HCT116 (cell line): ENCODE measurements at regions not wholly inside any gene's neighbourhood (a gene's known extent, or its start where the extent isn't known, plus 50 kb on each side); places are given as distances from the start of the nearest gene placed in this dataset.

Experiments
- ATAC-seq: fragments of 200-7000 bp; cut with Tn5 transposase; 2 replicates; pipeline ENCODE4 v1.9.1; 2020; ENCODE audit warnings: mild to moderate bottlenecking, moderate library complexity
- BruUV-seq: library from RNA; stranded (reverse); fragments of 400-500 nt; replicated peaks from 2 replicates; lab custom pipeline; 2021; lab: Mats Ljungman, UMichigan
- CTCF ChIA-PET: fragments of 300-600 bp; sonication (Branson Sonifier 250); formaldehyde crosslinking; loops from one replicate; lab custom pipeline; 2021; ENCODE audit warnings: antibody characterized with exemption; lab: Charles Lee
- POLR2A ChIA-PET: fragments of 300-600, 350-600 bp; sonication (Branson Sonifier 250); formaldehyde crosslinking; loops from one replicate; lab custom pipeline; 2021; ENCODE audit warnings: antibody characterized with exemption; lab: Charles Lee
- RAD21 ChIA-PET, 2 experiments: fragments of 300-600 bp; sonication (Branson Sonifier 250); formaldehyde crosslinking; loops; one replicate each; lab custom pipeline; 2023; ENCODE audit warnings: low total read pairs in 2 of 2; ENCODE audit not compliant: uncharacterized antibody in 2 of 2, unreplicated experiment in 2 of 2, low non-redundant PET in 1 of 2; lab: Charles Lee
- DNase-seq: peaks from one replicate; pipeline ENCODE4 v3.0.0-alpha.2; 2010; ENCODE audit warnings: low read depth, low spot score
- H2AFZ ChIP-seq: fragments of 200-600 bp; shearing (Covaris generic), sonication (generic); 2 replicates; pipeline ENCODE4 v1.6.1; 2017; ENCODE audit warnings: low read depth, mixed run types, mixed read lengths, antibody characterized with exemption, low read length; ENCODE audit not compliant: poor library complexity, severe bottlenecking
- H3K27ac ChIP-seq: 2 replicates; pipeline ENCODE4 v1.5.1; 2012; ENCODE audit warnings: low read depth, low read length
- H3K27me3 ChIP-seq: fragments of 200-600 bp; sonication (generic); 2 replicates; pipeline ENCODE4 v1.6.1; 2016; ENCODE audit warnings: mixed run types, low read length, mixed read lengths; ENCODE audit not compliant: insufficient read depth
- H3K36me3 ChIP-seq, 2 experiments: fragments of 200-500 bp in 1 of 2; fragments of 200-600 bp in 1 of 2; sonication (Bioruptor generic) in 1 of 2; sonication (generic) in 1 of 2; 2 replicates each; pipeline versions ENCODE4 v1.5.1 to v1.6.1; 2014 to 2016; ENCODE audit warnings: low read length in 2 of 2, inconsistent platforms in 1 of 2, mixed read lengths in 1 of 2, mixed run types in 1 of 2; ENCODE audit not compliant: insufficient read depth in 2 of 2, control insufficient read depth in 1 of 2
- H3K4me1 ChIP-seq, 2 experiments: fragments of 200-600 bp in 1 of 2; sonication (generic) in 1 of 2; 2 replicates each; pipeline versions ENCODE4 v1.5.1 to v1.6.1; 2012 to 2017; ENCODE audit warnings: low read length in 2 of 2, inconsistent platforms in 1 of 2, mild to moderate bottlenecking in 1 of 2, mixed read lengths in 1 of 2, mixed run types in 1 of 2, moderate library complexity in 1 of 2; ENCODE audit not compliant: insufficient read depth in 2 of 2, control insufficient read depth in 1 of 2
- H3K4me2 ChIP-seq: fragments of 200-600 bp; sonication (generic); 2 replicates; pipeline ENCODE4 v1.6.1; 2017; ENCODE audit warnings: mixed run types, low read length, mixed read lengths
- H3K4me3 ChIP-seq, 2 experiments: fragments of 200-600 bp in 1 of 2; sonication (generic) in 1 of 2; replicated peaks in 1 of 2; 2 replicates each; pipeline ENCODE4 v1.5.1; 2011 to 2016; ENCODE audit warnings: low read length in 2 of 2, control low read depth in 1 of 2, low read depth in 1 of 2, mild to moderate bottlenecking in 1 of 2, mixed read lengths in 1 of 2, mixed run types in 1 of 2
- H3K79me2 ChIP-seq: fragments of 200-600 bp; sonication (generic); 2 replicates; pipeline ENCODE4 v1.6.1; 2017; ENCODE audit warnings: mild to moderate bottlenecking, mixed run types, low read length, moderate library complexity, mixed read lengths; ENCODE audit not compliant: insufficient read depth
- H3K9ac ChIP-seq: fragments of 200-600 bp; sonication (generic); 2 replicates; pipeline ENCODE4 v1.6.1; 2016; ENCODE audit warnings: low read length, mixed read lengths
- H3K9me2 ChIP-seq: fragments of 200-600 bp; sonication (generic), shearing (Covaris generic); 2 replicates; pipeline ENCODE4 v1.6.1; 2017; ENCODE audit warnings: mixed run types, mild to moderate bottlenecking, moderate library complexity; ENCODE audit not compliant: insufficient read depth
- H3K9me3 ChIP-seq, 2 experiments: fragments of 200-500 bp in 1 of 2; fragments of 200-600 bp in 1 of 2; sonication (Bioruptor generic) in 1 of 2; sonication (generic) in 1 of 2; 2 replicates each; pipeline ENCODE4 v1.6.1; 2014 to 2017; ENCODE audit warnings: low read length in 2 of 2, mixed read lengths in 2 of 2, inconsistent platforms in 1 of 2, low read depth in 1 of 2, mild to moderate bottlenecking in 1 of 2, mixed run types in 1 of 2, moderate library complexity in 1 of 2; ENCODE audit not compliant: control insufficient read depth in 1 of 2, insufficient read depth in 1 of 2
- H4K20me1 ChIP-seq: fragments of 200-600 bp; sonication (generic), shearing (Covaris generic); 2 replicates; pipeline ENCODE4 v1.6.1; 2017; ENCODE audit warnings: mixed run types, mild to moderate bottlenecking, moderate library complexity; ENCODE audit not compliant: insufficient read depth
- ATF3 ChIP-seq: IDR thresholded peaks from 2 replicates; pipeline ENCODE4 v1.6.1; 2012
- CBX3 ChIP-seq: IDR thresholded peaks from 2 replicates; pipeline ENCODE4 v1.6.1; 2012; ENCODE audit warnings: low read depth
- ELF1 ChIP-seq: IDR thresholded peaks from 2 replicates; pipeline ENCODE4 v1.6.1; 2012; ENCODE audit warnings: low read depth, borderline replicate concordance
- EZH2 ChIP-seq: fragments of 200-600 bp; sonication (generic); IDR thresholded peaks from 2 replicates; pipeline ENCODE4 v1.6.1; 2017; ENCODE audit warnings: antibody characterized with exemption, mixed run types
- FOSL1 ChIP-seq: IDR thresholded peaks from 2 replicates; pipeline ENCODE4 v1.6.1; 2012; ENCODE audit warnings: low read depth
- JUND ChIP-seq: IDR thresholded peaks from 2 replicates; pipeline ENCODE4 v1.6.1; 2012
- POLR2A ChIP-seq: IDR thresholded peaks from 2 replicates; pipeline ENCODE4 v1.7.0; 2011; ENCODE audit warnings: borderline replicate concordance; ENCODE audit not compliant: insufficient read depth, insufficient read length; ENCODE audit errors: extremely low read depth
- RAD21 ChIP-seq: IDR thresholded peaks from 2 replicates; pipeline ENCODE4 v1.6.1; 2012; ENCODE audit warnings: low read depth, mild to moderate bottlenecking
- SP1 ChIP-seq: IDR thresholded peaks from 2 replicates; pipeline ENCODE4 v1.6.1; 2012; ENCODE audit warnings: low read depth
- SRF ChIP-seq: IDR thresholded peaks from 2 replicates; pipeline ENCODE4 v1.6.1; 2012; ENCODE audit warnings: low read depth
- TCF7L2 ChIP-seq: IDR thresholded peaks from 2 replicates; pipeline ENCODE4 v1.7.0; 2011; ENCODE audit warnings: borderline replicate concordance, inconsistent platforms; ENCODE audit not compliant: insufficient read depth, insufficient read length; ENCODE audit errors: extremely low read depth
- YY1 ChIP-seq: IDR thresholded peaks from 2 replicates; pipeline ENCODE4 v1.6.1; 2011; ENCODE audit warnings: low read length, low read depth, moderate library complexity, mild to moderate bottlenecking; ENCODE audit not compliant: insufficient replicate concordance; ENCODE audit errors: extremely low read depth
- ZFX ChIP-seq: fragments of 450-650 bp; IDR thresholded peaks from 2 replicates; pipeline ENCODE4 v1.6.1; 2017
- ZNF274 ChIP-seq: fragments of 200-500 bp; sonication (Bioruptor generic); IDR thresholded peaks from 2 replicates; pipeline ENCODE4 v1.6.1; 2014; ENCODE audit warnings: mild to moderate bottlenecking, low read depth, low read length, inconsistent platforms
- intact Hi-C: fragments of 100-400 bp; cut with micrococcal nuclease; formaldehyde crosslinking; loops from 2 replicates; pipeline ENCODE4 v1.10.0; 2022
- TF ChIP-seq, protein P1 (sequence below): IDR thresholded peaks from 2 replicates; pipeline ENCODE4 v1.6.1; 2011; ENCODE audit warnings: mild to moderate bottlenecking, low read length, moderate library complexity; ENCODE audit not compliant: insufficient replicate concordance; ENCODE audit errors: extremely low read depth
- TF ChIP-seq, protein P2 (sequence below): IDR thresholded peaks from 2 replicates; pipeline ENCODE4 v1.6.1; 2012; ENCODE audit warnings: low read depth

DNA sequence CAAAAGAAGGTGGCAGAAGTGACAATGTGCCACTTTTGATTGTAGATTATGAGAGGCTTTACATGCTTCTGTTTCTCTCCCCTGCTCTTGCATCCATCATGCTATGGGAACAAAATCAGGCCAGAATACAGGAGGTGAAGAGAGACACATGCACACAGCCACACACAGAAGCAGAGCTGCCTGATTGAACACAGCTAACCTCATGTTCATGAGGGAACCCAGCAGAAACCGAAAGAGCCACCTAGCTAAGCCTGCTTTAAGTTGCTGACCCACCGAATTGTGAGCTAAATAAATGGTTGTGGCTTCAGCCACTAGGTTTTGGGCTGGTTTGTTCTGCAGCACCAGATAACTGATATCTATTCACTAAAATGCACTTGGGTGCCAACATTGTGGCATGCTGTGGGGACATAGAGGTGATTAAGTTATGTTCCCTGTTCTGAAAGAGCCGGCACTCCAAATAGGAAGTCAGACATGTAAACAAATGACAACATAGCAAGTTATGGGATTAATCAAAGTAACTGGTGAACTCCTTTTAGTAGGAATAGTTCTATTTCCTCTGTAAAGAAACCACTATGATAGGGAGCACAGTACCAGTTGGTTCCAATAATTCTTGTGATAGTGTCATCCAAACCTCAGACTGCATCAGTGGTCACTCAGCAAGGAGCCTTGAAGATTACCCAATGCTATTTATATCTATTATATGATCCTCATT, 93.6 kb upstream of the TNC start:
- intact Hi-C loops, result no loop called here
- Histone ChIP-seq H3K4me1 (no peaks in the 10 kb centered on the region), H4K20me1 (no peaks in the 10 kb centered on the region; the same call in 1 of the 2 replicates), H3K9me2 (no peaks in the 10 kb centered on the region), H3K36me3 (no peaks in the 10 kb centered on the region), H3K4me2 (no peak overlapping the region), H3K9me3 (no peaks in the 10 kb centered on the region), H3K4me3 (no peak overlapping the region), H3K9ac (no peak overlapping the region), H3K79me2 (no peaks in the 10 kb centered on the region), H2AFZ (no peak overlapping the region), H3K27me3 (peaks cover 17% of the 10 kb centered on the region; the same call in 1 of the 2 replicates), H3K27ac (no peak overlapping the region)
- POLR2A ChIA-PET, result no interaction called here
- DNase-seq (no peak), ATAC-seq (no peak)
- no peak for TF ChIP-seq RAD21
- TF ChIP-seq SP1, result no peak
- TF ChIP-seq, protein P1, sequence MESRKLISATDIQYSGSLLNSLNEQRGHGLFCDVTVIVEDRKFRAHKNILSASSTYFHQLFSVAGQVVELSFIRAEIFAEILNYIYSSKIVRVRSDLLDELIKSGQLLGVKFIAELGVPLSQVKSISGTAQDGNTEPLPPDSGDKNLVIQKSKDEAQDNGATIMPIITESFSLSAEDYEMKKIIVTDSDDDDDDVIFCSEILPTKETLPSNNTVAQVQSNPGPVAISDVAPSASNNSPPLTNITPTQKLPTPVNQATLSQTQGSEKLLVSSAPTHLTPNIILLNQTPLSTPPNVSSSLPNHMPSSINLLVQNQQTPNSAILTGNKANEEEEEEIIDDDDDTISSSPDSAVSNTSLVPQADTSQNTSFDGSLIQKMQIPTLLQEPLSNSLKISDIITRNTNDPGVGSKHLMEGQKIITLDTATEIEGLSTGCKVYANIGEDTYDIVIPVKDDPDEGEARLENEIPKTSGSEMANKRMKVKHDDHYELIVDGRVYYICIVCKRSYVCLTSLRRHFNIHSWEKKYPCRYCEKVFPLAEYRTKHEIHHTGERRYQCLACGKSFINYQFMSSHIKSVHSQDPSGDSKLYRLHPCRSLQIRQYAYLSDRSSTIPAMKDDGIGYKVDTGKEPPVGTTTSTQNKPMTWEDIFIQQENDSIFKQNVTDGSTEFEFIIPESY, result no peak
- no peak for TF ChIP-seq TCF7L2
- no peak for TF ChIP-seq ZFX
- TF ChIP-seq YY1, result no peak
- TF ChIP-seq, protein P2, sequence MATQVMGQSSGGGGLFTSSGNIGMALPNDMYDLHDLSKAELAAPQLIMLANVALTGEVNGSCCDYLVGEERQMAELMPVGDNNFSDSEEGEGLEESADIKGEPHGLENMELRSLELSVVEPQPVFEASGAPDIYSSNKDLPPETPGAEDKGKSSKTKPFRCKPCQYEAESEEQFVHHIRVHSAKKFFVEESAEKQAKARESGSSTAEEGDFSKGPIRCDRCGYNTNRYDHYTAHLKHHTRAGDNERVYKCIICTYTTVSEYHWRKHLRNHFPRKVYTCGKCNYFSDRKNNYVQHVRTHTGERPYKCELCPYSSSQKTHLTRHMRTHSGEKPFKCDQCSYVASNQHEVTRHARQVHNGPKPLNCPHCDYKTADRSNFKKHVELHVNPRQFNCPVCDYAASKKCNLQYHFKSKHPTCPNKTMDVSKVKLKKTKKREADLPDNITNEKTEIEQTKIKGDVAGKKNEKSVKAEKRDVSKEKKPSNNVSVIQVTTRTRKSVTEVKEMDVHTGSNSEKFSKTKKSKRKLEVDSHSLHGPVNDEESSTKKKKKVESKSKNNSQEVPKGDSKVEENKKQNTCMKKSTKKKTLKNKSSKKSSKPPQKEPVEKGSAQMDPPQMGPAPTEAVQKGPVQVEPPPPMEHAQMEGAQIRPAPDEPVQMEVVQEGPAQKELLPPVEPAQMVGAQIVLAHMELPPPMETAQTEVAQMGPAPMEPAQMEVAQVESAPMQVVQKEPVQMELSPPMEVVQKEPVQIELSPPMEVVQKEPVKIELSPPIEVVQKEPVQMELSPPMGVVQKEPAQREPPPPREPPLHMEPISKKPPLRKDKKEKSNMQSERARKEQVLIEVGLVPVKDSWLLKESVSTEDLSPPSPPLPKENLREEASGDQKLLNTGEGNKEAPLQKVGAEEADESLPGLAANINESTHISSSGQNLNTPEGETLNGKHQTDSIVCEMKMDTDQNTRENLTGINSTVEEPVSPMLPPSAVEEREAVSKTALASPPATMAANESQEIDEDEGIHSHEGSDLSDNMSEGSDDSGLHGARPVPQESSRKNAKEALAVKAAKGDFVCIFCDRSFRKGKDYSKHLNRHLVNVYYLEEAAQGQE, result no peak
- TF ChIP-seq ELF1, result no peak
- TF ChIP-seq EZH2, result no peak
- TF ChIP-seq ATF3, result no peak
- no peak for TF ChIP-seq POLR2A
- no peak for TF ChIP-seq FOSL1
- no peak for TF ChIP-seq ZNF274
- TF ChIP-seq JUND, result no peak
- TF ChIP-seq CBX3, result no peak
- no peak for TF ChIP-seq SRF
- RAD21 ChIA-PET, result no interaction called here
- CTCF ChIA-PET, result no interaction called here
- BruUV-seq, result no TSS peak
